ENCODE measurements at regions not wholly inside any gene's neighbourhood (a gene's known extent, or its start where the extent isn't known, plus 50 kb on each side); places are given as distances from the start of the nearest gene placed in this dataset.

- TF ChIP-seq CTCF (IDR thresholded peaks at IDR 0.05) (no peak), EP300 (IDR thresholded peaks at IDR 0.05) (no peak), POLR2A (IDR thresholded peaks at IDR 0.05) (no peak)
These were observed 938.9 kb upstream of the NOVA1 start for GRCh38 chr14:27536748-27537147.

All from gastroesophageal sphincter (tissue), 3 donors.